Nucleus accumbens (tissue), 56 donors: ENCODE measurements at regions not wholly inside any gene's neighbourhood (a gene's known extent, or its start where the extent isn't known, plus 50 kb on each side); places are given as distances from the start of the nearest gene placed in this dataset.
"Not testable (repeated sequence)": the region's sequence is repeated elsewhere in the genome, so short reads cannot be mapped to it uniquely, and the experiment has no call there.

Experiments used
- DNase-seq, 56 donors: peaks; one replicate each; lab custom pipeline; 2025; lab: John Stamatoyannopoulos, UW

DNA sequence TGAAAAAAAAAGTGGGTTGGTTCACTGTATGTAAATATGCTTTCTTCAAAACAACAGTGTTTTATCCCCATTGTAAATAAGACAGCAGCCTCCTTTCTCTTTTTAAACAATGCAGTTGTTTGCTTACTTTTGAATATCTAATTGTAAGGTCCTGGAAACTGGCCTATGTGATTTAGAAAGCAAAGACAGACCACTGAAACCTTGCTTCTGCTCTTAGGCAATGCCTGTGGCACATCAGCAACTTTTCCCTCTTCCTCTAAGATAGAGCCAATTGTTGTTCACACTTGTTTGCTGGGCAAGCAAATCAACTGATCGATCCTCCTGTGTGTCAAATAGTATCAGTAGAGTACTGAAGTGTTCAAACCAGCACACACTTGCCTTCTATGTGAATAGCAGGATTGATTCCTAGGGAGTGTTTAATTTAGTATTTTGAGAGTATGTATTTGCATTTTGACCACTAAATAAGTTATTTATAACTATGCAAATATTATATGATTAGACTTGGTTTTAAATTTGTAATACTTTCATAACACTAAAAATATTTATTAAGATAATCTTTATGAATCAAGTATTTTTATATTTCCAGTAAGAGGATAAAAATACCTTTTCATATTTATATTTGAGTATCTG lies 55.4 kb upstream of the GRPR start:
- no peak for DNase-seq

DNA sequence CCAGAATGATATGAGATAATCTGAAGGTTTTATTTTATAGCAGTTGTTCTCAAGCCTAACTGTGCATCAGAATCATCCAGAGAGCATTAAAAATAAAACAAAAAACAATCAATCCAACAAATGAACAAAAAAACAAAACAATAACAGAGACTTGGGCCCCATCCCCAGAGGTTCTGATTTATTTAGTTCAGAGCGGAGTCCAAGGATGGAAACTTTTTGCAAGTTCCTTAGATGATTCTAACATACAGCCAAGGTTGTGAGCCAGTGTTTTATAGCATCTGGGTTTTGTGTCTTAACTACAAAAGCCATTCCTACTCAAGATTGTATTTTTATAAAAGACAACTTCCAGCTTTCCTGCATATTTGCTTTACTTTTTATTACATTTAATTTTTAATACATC lies 59.4 kb upstream of the GRPR start:
- DNase-seq, result no peak

DNA sequence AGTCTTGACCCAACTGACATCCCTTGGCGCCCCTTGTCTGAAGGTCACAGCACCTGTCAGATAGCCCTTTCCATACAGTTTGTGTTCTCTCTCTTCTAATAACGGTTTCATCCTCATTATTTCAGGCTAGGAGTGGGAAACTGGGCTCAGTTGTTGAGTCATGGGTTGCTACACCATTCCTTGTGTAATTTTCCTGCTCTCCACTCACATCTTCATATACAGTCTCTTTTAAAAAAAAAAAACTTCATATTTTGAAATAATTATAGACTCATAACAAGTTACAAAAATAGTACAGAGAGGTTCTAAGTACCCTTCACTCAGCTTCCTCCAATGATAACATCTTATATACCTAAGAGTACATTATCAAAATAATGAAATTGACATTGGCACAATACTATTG lies 60.2 kb upstream of the GRPR start:
- DNase-seq, result no peak

DNA sequence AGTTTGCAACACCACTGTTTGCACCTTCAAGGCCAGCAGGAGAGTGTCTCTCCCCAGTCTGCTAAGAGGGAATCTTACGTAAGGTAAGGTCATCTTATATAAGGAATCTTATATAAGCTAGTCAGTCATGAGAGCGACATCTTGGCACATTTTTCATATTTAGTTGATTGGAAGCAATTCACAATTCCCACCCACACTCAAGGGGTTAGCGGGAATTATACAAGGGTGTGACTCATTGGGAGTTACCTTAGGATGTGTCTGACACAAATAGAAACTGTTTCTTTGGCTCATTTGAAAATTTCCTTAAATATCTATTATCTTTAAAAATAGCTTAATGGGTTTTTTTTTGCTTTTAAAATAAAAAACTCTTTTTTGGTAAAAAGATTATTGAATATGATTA lies 62.1 kb upstream of the GRPR start:
- peak in 8 of 56 donors; percentile 0 to 45 (median 1) for DNase-seq

DNA sequence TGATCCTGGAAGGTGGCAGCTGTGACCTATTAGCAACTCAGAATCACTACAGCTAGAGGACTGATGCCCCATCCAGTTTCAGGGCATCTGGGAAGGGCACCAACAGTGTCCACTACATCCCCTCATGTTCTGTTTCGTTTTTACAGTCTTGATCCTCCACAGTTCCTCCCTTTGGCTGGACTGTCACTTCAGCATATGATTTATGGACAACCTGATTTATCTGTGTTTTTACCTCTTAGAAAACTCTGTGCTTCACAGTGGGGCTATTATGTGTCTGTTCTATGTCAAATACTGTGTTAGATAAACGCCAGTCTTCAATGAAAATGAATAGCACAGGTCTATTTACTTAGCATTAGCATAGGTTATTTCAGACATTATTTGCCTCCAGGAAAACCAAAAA lies 63.1 kb upstream of the GRPR start:
- no peak for DNase-seq

DNA sequence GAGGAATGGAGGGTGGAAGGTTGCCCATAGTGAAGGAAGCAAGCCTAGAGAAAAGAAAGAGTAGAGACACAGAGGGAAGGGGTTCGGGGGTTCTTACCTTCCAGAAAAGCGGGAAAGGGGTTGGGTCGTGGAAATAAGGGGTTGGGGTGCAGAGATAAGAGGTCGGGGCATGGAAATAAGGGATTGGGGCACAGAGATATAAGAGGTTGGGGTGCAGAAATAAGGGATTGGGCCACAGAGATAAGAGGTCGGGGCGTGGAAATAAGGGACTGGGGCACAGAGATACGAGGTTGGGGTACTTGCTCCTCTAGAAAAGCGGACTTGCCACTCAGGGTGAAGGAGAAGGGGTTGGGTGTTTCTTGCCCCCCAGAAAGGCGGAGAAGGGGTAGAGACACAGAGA lies 74.2 kb upstream of the GRPR start:
- DNase-seq, result not testable (repeated sequence)

DNA sequence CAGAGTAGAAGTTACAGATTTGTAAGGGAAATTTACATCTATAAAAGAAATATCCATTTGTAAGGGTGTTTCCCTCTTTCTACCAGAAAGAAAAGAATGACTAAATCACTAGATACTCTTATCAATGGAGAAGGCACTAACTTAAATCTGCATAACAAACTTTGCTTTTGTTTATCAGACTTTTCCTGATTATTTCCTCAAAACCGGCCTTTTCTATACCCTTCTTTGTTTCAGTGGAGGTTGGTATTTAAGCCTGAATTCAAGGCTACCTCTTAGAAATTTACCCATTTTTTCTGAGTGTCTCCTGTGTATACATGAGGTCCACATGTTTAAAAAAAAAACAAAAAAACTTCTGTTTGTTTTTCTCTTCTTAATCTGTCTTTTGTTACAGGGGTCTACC lies 80.4 kb upstream of the GRPR start:
- DNase-seq, result no peak

DNA sequence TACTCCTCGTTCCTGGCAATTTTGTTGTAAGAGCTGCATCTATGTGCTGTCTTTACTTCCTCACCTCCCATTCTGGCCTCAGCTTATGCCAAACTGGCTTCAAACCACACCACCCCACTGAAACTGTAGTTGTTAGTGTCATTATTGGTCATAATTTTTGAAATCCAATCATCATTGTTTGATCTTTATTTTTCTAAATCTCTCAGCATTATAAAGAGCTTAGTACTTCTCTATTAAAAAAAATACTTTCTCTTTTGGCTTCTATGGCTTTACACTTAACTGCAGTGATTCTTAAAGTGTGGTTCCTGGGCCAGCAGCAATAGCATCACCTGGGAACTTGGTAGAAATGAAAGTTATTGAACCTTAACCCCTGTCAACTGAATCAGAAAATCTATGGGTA lies 83.5 kb upstream of the GRPR start:
- no peak for DNase-seq

DNA sequence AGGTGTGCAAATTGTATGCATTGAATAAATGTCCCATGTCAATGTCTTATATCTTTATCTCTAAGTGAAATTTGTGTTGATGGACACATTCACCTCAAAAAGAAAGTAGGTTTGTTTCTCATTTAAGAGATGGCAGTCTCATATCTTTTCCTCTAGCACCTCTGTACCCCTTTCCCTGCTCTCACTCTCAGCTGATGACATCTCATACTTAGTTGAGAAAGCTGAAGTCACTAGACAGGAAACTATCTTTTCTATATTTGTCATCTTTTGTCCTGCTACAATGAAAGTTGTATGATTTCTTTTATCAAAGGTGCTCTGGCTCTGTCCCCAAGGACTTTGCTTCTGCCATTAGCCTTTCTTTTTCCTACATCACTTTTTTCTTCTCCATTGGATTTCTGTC lies 84.0 kb upstream of the GRPR start:
- no peak for DNase-seq

DNA sequence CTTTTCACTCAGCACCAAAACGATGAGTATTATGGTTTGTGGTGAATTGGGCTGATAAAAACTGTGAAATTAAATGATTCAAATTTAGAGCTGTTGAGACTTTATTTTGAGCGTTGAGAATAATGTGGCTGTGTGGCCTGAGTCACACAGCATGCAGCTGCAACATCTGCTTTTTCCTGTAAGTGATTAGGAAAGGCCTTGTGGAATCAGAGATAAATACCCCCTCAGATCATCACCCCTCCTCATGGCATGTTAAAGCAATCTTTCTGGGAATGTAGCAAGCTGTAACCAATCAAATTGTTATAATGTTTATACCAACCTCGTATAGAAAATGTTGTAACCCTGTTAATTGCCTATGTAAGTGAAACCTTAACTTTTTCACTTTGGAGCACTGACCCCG lies 90.0 kb upstream of the GRPR start:
- DNase-seq, result no peak

DNA sequence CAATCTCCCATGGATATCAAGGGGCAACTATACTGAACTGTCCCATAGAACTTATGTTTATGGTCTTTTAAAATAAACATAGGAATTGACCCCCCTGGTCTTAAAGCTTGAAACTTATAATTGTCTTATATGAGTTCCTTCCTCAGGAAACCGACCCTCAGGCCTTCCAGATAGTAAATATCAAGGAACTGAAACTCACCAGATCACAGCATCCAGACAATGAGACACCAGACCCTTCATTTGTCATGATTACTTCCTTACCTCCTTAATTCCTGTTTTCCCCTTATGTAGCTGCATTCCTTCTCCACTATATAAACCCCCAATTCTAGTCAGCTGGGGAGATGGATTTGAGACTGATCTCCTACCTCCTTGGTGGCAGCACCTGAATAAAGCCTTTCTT lies 94.8 kb upstream of the GRPR start:
- no peak for DNase-seq

DNA sequence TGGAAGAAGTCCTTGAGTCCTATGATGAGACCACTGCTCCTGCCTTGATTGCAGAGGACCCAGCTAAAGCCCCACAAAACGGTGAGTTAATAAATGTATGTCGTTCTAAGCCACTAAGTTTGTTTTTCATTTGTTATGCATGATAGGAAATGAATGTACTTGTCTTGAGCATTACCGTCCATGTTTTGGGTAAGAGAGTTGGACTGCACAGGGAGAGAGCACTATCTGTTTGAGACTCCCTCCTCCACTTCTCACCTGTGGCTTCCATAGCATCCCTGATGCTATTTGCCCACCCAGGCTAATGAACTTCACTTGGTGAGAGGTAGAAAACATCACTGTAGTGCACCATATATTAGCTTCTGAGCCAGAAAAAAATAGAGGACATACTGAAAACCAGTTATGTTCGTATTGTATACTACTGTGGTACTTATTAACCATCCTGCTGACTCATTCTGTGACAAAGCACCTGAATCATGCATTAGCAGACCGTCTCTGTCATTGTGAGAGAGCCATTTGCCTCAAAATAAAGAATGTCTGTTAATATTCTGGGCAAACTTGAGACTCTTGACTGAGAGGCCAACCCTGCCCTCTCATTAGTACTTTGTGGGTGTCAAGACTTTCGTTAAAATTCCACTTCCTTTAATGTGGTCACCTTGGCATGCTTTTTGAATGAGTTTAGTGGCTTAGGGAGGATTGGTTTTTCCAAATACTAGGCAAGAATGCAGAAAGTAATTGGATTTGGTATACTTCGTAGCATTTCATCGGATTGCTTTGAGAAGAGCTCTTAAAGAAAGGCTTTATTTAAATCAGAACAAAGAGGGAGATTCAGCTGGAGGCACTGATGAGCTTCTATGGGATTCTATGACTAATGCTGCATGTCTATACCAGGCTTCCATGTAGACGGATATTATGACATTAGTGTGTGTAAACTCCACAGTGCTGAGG lies 99.3 kb upstream of the GRPR start:
- no peak for DNase-seq

DNA sequence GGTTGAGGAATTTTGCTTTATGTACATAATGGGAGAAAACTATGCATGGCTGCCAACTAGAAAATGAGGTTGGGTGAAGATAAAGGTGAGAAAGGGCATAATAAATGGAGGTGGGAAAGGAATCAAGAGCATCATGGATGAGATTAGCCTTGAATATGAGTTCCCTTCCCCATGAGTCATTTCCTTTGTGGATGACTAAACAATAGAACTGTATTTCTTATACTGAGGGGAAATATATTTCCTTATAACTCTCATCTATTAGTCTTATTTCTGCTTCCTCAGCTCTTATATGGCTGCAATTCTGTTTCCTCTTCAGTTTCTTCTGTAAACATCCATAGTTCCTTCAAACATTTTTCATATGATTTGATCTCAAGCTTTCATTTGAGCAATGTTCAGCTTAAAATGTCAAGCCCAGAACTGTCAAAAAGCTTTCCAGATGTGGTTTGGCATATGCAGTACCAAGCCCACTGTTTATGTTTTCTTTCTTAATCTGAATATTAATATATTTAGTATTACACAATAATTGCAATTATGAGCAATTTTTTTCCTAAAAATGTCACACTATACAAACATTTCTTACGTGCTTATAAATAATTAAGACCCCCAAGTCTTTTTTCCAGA lies 100.7 kb upstream of the GRPR start:
- DNase-seq, result no peak

DNA sequence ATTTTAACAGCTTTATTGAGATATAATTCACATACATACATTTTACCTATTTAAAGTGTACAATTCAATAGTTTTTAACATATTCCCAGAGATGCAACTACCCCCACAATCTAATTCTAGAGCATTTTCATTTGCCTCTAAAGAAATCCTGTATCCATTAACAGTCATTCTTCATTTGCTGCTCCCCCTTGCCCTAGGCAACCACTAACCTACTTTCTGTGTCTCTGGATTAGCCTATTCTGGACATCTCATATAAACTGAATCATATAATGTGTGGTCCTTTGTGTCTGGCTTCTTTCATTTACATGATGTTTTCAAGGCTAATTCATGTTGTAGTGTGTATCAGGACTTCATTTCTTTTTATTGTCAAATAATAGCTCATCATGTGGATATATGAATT lies 105.1 kb upstream of the GRPR start:
- no peak for DNase-seq

DNA sequence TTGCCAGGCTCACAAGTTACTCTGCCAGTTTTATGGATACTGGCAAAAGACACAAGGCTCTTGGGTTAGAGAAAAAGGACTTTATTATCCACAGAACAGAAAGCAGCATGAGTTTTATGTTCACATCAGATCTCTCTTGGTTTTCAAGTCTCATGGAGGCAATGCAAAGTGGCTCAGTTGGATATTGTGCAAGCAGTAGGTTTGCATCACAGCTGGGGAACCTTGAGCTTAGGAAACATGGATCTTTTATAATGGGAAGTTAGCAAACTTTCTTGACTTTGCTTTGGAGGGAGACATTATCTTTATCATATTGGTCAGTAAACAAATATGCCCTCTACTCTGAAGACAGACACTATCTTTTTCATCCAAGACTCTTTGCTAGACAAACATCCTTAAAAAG lies 109.2 kb upstream of the GRPR start:
- DNase-seq, result no peak

DNA sequence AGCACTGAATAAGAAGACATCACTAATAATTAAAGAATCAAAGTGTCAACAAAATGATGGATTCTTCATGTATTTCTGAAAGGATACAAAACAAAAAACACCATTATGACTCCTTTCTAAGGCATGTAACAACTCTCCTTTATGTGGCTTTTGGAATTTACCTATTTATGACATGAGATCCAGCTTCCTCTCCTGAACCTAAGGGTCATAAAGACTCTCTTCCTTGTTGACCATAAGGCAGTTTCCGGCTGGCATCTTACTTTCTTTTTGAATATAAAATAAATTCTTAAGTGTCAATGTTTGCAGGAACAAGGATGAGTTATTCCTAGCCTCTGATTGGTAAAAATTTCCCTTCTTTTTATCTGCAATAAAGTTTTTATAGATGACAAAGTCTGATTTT lies 111.1 kb upstream of the GRPR start:
- no peak for DNase-seq

DNA sequence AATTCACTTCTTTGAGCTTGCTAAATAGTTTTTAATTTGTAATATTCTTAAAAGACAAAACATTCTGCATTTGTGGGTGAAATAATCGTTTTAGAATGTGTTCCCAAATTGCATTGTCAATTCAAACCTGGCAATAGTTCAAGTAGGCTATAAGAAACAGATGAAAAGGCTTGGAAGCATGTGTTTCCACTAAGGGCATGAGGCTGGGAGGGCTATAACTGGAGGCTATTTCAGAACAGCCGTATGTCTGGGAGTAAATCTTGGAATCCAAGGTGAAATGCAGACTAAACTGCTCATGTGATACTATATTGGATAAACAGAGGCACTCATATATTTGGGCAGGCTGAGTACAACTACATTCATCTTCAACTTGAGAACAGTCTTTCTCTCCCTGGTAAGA lies 117.4 kb upstream of the GRPR start:
- DNase-seq, result no peak

DNA sequence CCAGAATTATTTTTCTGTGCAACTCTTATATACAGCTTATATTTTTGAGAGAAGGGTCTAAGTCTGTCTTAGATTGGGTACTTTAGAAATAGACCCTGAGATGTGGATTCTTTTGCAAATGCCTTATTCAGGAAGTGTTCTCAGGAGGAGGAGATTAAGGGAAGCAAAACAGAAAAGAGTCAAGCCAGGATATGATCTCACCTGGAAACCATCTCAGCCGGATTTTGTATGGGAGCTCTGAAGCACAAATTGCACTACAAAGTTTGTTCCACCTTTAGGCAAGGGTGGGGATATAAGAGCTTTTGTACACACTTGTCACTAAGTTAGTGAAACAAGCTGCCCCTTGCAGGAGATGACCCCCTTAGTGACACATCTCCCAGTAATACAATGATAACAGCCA lies 121.2 kb upstream of the GRPR start:
- no peak for DNase-seq

DNA sequence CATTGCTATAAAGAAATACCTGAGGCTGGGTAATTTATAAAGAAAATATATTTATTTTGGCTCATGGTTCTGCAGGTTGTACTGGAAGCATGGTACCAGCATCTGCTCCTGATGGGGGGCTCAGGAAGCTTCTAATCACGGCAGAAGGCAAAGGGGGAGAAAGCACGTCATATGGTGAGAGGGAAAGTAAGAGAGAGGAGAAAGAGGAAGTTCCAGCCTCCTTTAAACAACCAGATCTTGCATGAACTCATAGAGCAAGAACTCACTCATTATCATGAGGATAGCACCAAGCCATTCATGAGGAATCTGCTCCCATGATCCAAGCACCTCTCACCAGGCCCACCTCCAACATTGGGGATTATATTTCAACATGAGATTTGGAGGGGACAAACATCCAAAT lies 125.0 kb upstream of the GRPR start:
- DNase-seq, result no peak

DNA sequence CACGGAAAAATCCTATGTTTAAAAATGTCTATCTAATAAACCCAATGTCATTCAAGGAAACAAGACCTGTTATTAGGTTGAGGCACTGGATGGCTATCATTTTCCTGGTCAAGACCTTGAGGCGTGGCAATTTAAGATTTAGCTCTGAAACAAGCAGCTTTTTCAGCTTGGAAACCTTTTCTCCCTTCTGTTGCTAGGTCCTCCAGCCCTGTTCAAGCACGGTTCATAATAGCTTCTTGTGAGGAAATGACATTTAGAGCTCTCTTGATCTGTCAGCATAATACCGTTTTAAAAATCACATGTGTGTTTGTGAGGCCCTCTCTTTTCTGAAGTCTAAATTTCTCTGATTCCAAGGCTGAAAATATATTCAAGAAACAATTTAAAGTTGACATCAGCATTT lies 133.6 kb upstream of the GRPR start:
- DNase-seq, result no peak

DNA sequence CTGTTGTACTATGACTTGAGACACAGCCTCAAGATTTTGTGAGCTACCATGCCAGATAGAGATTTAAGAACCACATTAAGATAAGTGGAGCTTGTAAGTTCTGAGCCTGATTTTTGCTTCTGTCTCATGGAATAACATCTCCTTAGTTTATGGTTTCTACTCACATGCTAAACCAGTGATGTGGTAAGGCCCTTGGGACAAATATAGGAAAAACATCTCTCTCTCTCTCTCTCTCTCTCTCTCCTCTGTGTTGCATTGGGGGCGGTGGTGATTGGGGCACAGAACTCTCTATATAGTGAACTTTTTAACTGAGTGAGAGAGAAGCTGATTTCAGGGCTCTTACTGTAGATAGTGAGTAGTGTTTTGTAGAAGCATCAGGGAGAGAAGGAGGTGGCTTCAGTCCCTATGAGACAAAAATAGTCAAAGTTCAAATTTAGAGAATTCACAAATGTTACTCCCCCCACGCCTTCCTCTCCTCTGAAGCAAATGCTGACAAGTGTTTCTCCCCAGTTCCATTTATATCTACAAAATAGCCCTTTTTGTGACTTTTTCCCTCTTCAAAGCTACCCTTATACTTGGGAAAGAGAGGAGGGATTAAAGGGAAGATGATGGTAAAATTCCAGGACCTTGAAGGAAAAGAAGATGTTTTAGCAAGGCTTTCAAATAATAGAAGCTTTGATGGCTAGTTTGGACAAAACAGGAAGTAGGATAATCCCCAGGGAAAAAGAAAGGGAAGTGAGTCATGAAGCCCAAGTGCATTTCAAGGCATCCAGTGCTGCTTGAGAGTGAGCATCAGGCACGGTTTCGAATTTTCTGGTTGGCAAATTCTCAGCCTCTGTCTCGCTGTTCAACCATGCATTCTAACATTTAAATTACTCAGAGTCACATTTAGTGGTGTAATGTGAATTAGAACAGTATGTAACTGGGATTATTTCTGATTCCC lies 134.3 kb upstream of the AP1S2 start:
- DNase-seq, result no peak
